ENCODE measurements at regions not wholly inside any gene's neighbourhood (a gene's known extent, or its start where the extent isn't known, plus 50 kb on each side); places are given as distances from the start of the nearest gene placed in this dataset.

- no peak for DNase-seq
- in situ Hi-C loops (cut with HindIII; ENCODE audit: low pct_ligation_motif_present, low pct_unique_long_range_greater_than_20kb, low sequenced_read_pairs) = no loop called here
Measured at GRCh38 chr11:29801561-29801960, 215.3 kb downstream of the KCNA4 start.

DNA sequence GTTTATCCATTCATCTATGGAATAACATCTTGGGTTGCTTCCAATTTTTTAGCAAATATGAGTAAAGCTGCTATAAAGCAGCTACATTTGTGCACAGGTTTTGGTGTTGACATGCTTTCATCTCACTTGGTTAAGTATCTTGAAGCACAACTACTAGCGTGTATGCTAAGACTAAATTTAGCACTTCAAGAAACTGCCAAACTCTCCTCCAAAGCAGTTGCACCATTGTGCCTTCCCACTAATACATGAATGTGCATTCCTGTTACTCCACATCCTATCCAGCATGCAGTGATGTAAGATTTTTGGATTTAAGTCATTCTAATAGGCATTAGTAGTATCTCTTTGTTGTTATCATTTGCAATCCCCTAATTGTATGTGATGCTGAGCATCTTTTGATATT is 230.7 kb downstream of the KCNA4 start:
- DNase-seq = no peak
- in situ Hi-C loops (cut with HindIII; ENCODE audit: low pct_ligation_motif_present, low pct_unique_long_range_greater_than_20kb, low sequenced_read_pairs) = no loop called here

DNA sequence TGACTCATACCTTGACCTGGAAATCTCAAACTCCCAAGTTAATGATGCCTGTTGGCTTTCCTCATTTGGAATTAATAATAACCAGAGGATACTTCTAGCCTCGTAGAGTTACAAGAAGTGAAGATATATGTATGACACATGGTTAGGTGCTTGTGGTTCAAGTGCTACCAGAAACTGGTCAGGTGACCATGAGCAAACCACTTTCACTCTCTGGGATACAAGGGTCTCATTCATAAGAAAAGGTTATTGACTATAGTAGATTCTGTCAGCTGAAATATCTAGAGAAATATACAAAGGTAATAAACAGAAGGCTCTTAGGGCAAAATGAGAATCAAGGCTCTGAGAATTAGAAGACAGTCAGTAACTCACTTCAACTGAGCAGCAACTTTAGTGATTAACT is 233.3 kb downstream of the KCNA4 start:
- DNase-seq = no peak
- in situ Hi-C loops (cut with HindIII; ENCODE audit: low pct_ligation_motif_present, low pct_unique_long_range_greater_than_20kb, low sequenced_read_pairs) = no loop called here

DNA sequence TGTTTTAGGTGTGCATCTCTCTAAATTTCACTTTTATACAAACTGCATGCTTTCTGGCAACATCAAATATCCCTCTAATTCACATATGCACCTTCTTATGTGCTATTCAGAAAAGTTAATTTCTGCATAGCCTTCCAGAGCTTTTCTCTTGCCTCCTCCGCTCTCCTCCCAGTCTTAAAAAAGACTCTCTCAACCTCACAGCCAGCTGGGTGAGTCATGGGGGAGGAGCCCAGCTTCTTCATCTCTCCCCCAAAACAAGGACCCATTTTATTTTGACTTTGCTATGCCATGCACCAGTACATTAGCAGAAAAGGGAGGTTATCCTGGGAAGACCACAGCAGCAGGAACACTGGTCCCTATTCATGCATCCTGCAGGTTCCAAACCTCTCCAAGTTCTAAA is 234.4 kb downstream of the KCNA4 start:
- in situ Hi-C loops (cut with HindIII; ENCODE audit: low pct_ligation_motif_present, low pct_unique_long_range_greater_than_20kb, low sequenced_read_pairs) = no loop called here
- no peak for DNase-seq

GRCh38 chr11:29781268-29781667 is 235.6 kb downstream of the KCNA4 start:
- in situ Hi-C loops (cut with HindIII; ENCODE audit: low pct_ligation_motif_present, low pct_unique_long_range_greater_than_20kb, low sequenced_read_pairs) = no loop called here

GRCh38 chr11:29780756-29781155 is 236.1 kb downstream of the KCNA4 start:
- in situ Hi-C loops (cut with HindIII; ENCODE audit: low pct_ligation_motif_present, low pct_unique_long_range_greater_than_20kb, low sequenced_read_pairs) = no loop called here
- no peak for DNase-seq

More at GRCh38 chr11:29781268-29781667, 235.6 kb downstream of the KCNA4 start:
- no peak for DNase-seq

DNA sequence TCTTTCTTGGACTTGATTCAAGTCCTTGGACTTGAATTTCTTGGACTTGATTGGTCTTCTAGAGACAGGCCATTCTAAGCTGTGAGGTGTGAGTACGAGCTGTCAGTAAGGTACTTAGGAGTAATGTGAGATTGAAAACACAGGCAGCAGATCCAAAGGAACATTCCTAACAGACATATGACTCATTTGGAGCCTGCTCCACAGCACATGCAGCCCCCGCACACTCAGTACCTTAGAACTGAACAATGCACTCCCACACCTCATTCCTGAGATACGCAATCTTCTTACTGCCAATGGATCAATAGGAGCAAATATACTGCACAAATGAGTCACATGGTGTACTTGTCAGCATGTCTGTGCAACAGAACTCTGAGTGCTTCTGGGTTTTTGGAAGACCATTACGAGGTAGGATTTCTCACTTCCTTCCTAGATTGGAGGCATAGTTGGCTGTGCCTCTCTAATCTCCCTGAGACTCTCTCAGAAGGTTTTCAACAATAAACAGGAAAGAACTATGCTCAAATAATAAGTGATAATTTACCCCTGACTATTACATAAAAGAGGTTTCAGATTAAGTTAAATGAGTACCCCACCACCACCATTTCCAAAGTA is 243.1 kb downstream of the KCNA4 start:
- in situ Hi-C loops (cut with HindIII; ENCODE audit: low pct_ligation_motif_present, low pct_unique_long_range_greater_than_20kb, low sequenced_read_pairs) = no loop called here
- DNase-seq = no peak

- DNase-seq = no peak
- in situ Hi-C loops (cut with HindIII; ENCODE audit: low pct_ligation_motif_present, low pct_unique_long_range_greater_than_20kb, low sequenced_read_pairs) = no loop called here
Measured at GRCh38 chr11:29756871-29757270, 260.0 kb downstream of the KCNA4 start.

DNA sequence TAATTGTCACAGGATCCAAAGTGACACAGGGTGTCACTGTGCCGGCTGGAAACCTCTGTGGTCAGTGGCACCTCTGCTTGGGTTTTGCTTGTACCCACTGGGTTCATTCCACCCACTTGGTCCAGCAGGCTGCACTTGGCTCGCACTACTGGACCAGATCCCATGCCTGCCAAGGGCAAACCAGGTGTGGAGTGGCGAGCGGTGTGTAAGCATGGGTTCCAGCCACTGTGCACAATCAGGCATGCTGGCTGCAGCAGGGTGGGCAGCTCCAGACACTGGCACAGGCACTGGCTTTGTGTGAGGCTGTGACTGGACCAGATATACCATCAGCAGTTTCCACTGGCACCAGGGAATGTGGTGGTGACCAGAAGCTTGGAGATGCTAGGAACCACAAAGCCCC is 261.4 kb downstream of the KCNA4 start:
- DNase-seq = no peak
- in situ Hi-C loops (cut with HindIII; ENCODE audit: low pct_ligation_motif_present, low pct_unique_long_range_greater_than_20kb, low sequenced_read_pairs) = no loop called here

DNA sequence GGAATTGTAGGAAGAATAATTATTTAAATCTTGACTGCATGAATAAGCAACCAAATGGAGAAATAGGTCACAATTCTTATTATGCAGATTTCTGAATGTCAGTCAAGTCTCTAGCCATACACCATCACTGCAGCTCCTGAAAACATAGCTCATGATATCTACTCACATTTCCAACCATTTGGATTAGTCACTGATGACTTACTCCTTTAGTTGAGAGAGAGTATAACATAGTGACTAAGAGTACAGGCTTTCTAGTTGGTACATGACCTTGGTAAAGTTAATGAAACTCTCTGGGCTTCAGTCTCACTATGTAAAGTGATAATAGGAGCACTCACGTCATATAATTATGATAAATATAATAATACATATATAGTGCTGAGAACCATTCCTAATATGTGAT is 265.2 kb downstream of the KCNA4 start:
- no peak for DNase-seq
- in situ Hi-C loops (cut with HindIII; ENCODE audit: low pct_ligation_motif_present, low pct_unique_long_range_greater_than_20kb, low sequenced_read_pairs) = no loop called here

GRCh38 chr11:29750392-29750791 is 266.4 kb downstream of the KCNA4 start:
- no peak for DNase-seq
- in situ Hi-C loops (cut with HindIII; ENCODE audit: low pct_ligation_motif_present, low pct_unique_long_range_greater_than_20kb, low sequenced_read_pairs) = no loop called here

GRCh38 chr11:29734287-29734686 is 282.5 kb downstream of the KCNA4 start:
- no peak for DNase-seq
- in situ Hi-C loops (cut with HindIII; ENCODE audit: low pct_ligation_motif_present, low pct_unique_long_range_greater_than_20kb, low sequenced_read_pairs) = no loop called here

DNA sequence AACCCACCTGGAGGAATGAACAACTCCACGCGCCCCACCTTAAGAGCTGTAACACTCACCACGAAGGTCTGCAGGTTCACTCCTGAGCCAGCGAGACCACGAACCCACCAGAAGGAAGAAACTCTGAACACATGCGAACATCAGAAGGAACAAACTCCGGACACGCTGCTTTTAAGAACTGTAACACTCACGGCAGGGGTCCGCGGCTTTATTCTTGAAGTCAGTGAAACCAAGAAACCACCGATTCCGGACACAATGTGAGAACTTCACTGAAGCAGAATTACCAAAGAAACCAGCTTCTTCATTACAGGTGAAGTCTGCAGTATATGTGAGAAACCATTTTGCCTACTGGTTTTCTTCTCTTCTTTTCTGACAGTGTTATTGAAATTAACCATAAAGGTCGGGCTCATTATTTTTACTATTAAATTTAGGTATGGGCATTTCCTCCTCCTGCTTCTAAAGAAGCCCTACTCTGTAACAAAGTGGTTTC is 303.0 kb downstream of the KCNA4 start:
- in situ Hi-C loops (cut with HindIII; ENCODE audit: low pct_ligation_motif_present, low pct_unique_long_range_greater_than_20kb, low sequenced_read_pairs) = no loop called here
- no peak for DNase-seq

- in situ Hi-C loops (cut with HindIII; ENCODE audit: low pct_ligation_motif_present, low pct_unique_long_range_greater_than_20kb, low sequenced_read_pairs) = no loop called here
- DNase-seq = no peak
Measured at GRCh38 chr11:29712616-29713015, 304.2 kb downstream of the KCNA4 start.

GRCh38 chr11:29707924-29708323 is 308.9 kb downstream of the KCNA4 start:
- DNase-seq = no peak
- in situ Hi-C loops (cut with HindIII; ENCODE audit: low pct_ligation_motif_present, low pct_unique_long_range_greater_than_20kb, low sequenced_read_pairs) = no loop called here

GRCh38 chr11:29685361-29685760 is 331.5 kb downstream of the KCNA4 start:
- DNase-seq = no peak
- in situ Hi-C loops (cut with HindIII; ENCODE audit: low pct_ligation_motif_present, low pct_unique_long_range_greater_than_20kb, low sequenced_read_pairs) = no loop called here

DNA sequence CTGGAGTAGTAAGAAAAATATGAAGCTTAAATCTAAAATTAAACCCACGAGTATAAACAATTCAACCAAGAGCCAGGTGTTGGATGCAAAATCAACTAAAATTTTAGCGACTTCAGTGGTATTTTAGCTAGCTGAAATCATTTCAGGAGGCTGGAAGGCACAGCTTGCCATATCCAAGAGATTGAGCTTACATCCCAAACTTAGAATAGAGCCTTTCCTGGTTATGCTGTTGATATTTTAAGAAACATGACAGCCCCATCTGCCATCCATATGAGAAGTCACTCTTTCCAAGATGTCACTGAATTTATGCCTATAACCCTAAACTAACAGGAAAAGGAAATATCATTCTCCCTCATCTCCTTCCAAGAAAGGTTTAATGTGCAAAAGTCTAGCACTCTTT is 334.0 kb downstream of the KCNA4 start:
- in situ Hi-C loops (cut with HindIII; ENCODE audit: low pct_ligation_motif_present, low pct_unique_long_range_greater_than_20kb, low sequenced_read_pairs) = no loop called here
- DNase-seq = no peak

- in situ Hi-C loops (cut with HindIII; ENCODE audit: low pct_ligation_motif_present, low pct_unique_long_range_greater_than_20kb, low sequenced_read_pairs) = no loop called here
- DNase-seq = no peak
Measured at GRCh38 chr11:29679996-29680395, 336.8 kb downstream of the KCNA4 start.

DNA sequence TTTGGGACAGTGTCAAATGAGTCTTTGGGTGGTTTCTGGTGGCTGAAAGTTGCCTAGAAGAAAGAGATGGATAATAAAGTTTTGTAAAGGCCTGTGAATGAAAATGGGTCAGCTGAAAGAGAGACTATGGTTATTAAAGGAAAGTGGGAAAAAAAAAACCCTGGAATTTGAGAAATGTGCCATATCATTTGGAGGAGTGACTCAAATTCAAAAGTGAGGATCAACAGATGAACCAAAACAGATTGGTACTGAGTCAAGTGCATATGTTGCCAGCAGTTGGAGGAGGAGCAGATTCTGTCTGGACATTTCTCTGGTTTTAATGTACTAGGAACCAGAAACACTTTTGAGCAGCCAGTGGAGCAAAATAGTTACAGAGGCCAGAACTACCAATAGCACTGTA is 339.8 kb downstream of the KCNA4 start:
- in situ Hi-C loops (cut with HindIII; ENCODE audit: low pct_ligation_motif_present, low pct_unique_long_range_greater_than_20kb, low sequenced_read_pairs) = no loop called here
- DNase-seq = no peak

DNA sequence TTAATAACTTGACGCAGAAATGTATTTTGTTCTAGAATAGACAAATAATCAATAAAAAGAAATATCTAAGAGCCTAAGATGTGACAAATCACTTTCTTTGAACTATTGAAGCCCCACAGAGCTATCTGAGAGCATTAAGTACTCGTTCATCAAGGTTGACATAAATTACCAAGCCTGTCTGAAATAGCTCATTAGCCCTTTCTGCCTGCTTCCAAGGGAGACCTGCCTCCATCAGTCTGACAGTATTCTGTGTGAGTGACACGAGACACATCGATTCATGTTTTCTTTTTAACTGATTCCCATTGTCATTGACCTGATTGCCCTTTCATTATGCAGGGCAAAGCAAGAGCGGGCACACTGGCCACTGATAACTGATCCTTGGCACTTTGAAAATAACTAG is 347.5 kb downstream of the KCNA4 start:
- in situ Hi-C loops (cut with HindIII; ENCODE audit: low pct_ligation_motif_present, low pct_unique_long_range_greater_than_20kb, low sequenced_read_pairs) = no loop called here

GRCh38 chr11:29657709-29658108 is 359.1 kb downstream of the KCNA4 start:
- DNase-seq = no peak
- in situ Hi-C loops (cut with HindIII; ENCODE audit: low pct_ligation_motif_present, low pct_unique_long_range_greater_than_20kb, low sequenced_read_pairs) = no loop called here

More for the DNA sequence above, 347.5 kb downstream of the KCNA4 start:
- no peak for DNase-seq

Data from ACHN (cell line).